A673 (cell line): ENCODE measurements at regions not wholly inside any gene's neighbourhood (a gene's known extent, or its start where the extent isn't known, plus 50 kb on each side); places are given as distances from the start of the nearest gene placed in this dataset.

Experiments used
- CTCF ChIP-seq: fragments of 300-800, 200-600 bp; sonication (generic); conservative IDR thresholded peaks from 2 replicates; pipeline ENCODE4 v1.5.1; 2017; ENCODE audit warnings: low read depth, mild to moderate bottlenecking, antibody characterized with exemption, low read length, moderate library complexity, mixed read lengths
- EZH2 ChIP-seq: fragments of 200-600 bp; sonication (generic); IDR thresholded peaks from 2 replicates; pipeline ENCODE4 v1.6.1; 2017; ENCODE audit warnings: borderline replicate concordance, low read depth, mild to moderate bottlenecking, mixed read lengths, antibody characterized with exemption, low read length; ENCODE audit not compliant: poor library complexity, severe bottlenecking

DNA sequence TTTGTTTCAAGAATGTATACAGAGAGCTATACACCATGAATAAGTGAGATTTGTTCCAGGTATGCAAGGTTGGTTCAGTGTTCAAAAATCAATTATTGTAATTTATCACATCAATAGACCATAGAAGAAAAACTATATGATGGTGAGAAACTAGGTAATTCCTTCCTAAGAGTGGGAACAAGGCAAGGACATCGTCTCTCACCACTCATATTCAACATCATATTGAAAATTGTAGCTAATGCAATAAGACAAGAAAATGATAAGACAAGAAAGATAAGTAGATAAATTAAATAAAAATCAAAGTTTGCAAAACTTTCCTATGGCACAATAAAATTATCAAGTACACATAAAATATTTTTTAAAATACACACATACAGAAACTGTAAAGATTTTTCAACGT is 385.3 kb upstream of the COBL start:
- TF ChIP-seq CTCF (no peak), EZH2 (no peak)
